Limb (tissue), 2 donors: ENCODE measurements at regions not wholly inside any gene's neighbourhood (a gene's known extent, or its start where the extent isn't known, plus 50 kb on each side); places are given as distances from the start of the nearest gene placed in this dataset.
"Not testable (repeated sequence)": the region's sequence is repeated elsewhere in the genome, so short reads cannot be mapped to it uniquely, and the experiment has no call there.

ENCODE experiments used
- DNase-seq, 2 donors: peaks; one replicate each; pipeline ENCODE4 v3.0.0-alpha.2; 2016; ENCODE audit errors: extremely low spot score in 2 of 2

GRCh38 chr3:38966811-38967692 lies 84.7 kb downstream of the SCN11A start:
- DNase-seq: no peak

DNA sequence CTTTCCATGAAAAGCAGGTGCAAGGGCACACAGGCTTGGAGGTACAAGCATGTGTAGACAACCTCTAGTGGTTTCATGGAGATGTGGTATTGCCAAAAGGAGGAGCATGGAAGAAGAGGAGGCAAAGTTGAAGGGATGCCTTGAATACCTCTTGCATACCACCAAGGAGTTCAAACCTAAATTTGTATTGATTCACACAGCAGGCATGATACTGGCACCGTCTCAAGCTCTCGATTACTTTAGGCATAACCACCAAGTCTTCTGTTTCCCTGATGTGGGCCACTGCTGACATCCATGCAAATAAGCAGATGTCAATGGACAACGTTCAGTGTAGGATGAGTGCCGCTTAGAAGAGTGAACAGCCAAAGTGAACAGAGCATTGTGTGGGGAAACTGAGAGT lies 87.1 kb downstream of the SCN11A start:
- no peak for DNase-seq

DNA sequence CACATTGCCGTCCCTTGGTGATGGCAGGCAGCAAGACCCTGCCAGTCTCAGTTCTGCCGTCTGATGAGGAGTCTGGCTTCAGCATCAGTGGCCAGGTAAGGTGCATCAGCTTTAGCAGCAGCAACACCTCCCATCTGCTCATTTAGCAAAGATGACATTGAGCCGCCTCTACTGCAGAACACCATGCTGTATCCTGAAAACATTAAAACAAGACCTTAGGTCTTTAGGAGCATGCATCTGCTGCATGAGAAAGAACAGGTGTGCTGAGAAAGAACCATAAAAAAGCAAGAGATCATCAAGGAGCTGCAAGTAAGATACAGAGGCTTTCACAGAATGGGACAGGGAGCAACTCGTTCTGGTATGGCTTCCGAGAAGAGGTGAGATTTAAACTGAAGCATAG lies 87.5 kb downstream of the SCN11A start:
- no peak for DNase-seq

GRCh38 chr3:38960953-38961622 lies 90.7 kb downstream of the SCN11A start:
- DNase-seq: peak in 1 of 2 donors; percentile 16

GRCh38 chr3:38960042-38960622 lies 91.6 kb downstream of the SCN11A start:
- DNase-seq: peak in 1 of 2 donors; percentile 18

DNA sequence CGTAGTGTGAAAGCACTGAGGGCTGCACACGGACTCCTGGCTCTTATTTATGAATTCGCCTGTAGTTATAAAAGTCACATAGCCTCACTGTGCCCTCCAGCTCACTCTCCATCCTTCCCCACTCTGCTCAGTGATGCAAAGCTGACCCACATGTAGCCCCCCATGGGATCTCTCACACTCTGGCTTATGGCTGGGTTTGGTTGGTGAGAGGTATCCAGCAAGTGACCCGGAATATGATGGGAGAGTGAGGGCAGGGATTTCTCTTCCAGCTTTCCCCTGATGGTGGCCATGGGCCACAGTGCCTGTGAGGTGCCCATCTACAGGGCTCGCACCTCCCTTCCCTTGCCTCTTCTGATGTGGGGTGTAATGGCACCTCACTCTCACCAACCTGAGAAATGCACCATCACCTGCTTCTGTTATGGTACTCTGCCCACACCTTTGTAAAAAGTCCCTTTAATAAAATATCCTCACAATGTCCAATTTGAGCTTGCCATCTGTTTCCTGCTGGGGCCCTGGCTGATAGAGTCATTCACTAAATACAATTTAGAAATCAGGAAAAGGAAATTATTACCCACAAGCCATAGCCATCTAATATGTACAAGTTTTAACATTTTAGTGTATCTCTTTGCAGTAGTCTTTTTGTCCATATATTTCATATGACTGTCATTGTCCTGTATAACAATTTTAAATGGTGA lies 93.6 kb downstream of the SCN11A start:
- no peak for DNase-seq

- DNase-seq: no peak
Observed at GRCh38 chr3:38957296-38957695, 94.4 kb downstream of the SCN11A start.

GRCh38 chr3:38952721-38953120 lies 99.0 kb downstream of the SCN11A start:
- DNase-seq: no peak

- DNase-seq: not testable (repeated sequence)
Observed at GRCh38 chr3:38951167-38951566, 100.6 kb downstream of the SCN11A start.

DNA sequence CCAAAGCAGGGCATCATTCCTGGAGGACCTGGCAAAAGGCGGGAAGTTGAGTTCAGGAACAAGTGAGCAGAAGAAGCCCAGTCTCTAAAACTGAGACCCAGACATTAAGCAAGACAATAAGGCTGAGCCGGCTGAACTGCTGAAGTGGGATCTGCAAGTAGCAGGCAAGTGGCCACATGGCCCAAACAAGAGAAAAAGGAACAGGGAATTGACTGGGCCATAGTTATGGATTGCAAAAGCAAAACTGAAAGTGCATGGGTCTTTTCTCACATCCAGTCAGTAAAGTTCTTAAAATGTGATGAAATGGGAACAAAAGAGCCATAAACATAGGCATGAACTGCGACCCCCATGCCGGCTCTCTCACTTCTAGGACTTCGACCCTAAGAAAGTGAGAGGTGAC lies 101.2 kb downstream of the SCN11A start:
- DNase-seq: no peak

DNA sequence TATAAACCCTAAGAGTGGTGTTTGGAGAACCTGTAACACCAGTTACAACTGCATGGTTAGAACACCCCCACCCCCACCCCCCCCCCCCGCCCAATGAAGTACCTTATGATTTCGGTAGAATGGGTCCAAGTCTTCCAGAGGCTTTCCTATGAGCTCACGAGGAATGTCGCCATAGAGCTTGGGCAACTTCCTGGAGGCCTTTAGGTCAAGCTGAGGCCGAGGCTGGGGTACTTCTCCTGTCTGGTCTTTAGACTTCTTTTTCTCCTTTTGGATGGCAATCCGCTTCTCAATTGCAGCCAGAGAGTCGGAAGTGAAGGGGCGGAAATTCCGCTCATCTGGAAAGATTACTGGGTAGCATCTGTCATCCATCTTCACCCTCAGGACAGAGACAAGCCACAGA lies 101.8 kb downstream of the SCN11A start:
- no peak for DNase-seq

DNA sequence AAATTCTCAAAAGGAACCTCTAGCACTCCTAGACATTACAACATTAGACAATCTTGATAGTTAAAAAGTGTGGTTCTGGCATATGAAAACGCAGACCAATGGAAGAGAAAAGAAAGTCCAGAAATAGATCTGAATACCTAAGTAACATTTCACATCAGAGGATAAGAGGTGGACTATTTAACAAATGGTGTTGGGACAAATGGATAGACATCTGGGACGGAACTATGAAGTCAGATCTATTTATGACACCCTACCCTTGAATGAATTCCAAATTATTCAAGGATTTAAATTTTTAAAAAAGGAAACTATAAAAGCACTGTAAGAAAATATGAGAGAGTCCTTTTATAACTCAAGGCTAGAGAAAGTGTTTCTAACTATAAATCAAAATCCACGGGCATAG lies 111.3 kb downstream of the SCN11A start:
- no peak for DNase-seq

DNA sequence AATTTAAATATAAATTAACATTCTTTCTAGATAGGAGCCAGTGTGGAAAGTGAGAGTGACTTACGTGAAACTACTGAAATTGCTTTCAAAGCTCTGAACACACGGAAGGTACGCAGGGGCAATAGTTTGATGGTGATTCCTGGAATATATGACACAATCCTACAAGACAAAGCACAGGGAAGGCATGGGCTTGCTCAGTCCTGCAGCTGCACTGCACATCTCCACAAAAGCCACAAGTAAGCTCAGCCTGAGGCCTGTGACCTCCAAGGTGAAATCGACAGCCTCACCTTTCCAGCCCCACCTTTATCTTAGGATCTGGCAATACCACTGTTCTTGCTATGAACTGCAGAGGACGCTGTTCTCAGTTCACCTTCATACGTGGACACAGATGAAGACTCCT lies 109.3 kb upstream of the SCN10A start:
- DNase-seq: no peak

DNA sequence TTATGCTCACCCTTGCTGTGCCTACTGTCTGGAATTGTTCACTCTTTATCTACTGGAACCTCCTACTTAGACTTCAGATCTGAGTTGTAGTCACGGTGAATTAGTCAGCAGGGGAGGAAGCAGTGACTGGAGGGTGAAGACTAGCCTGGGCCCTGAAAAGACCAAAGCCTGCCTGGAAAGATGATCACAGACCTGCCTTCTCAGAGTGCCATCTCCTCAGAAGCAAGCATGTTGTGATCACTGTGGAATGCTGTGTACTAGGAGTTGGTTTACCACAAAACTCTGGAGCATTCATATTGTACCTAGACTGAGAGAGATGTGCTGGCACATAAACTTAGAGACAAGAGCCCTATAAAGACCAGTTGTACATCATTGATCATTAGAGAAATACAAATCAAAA lies 100.7 kb upstream of the SCN10A start:
- no peak for DNase-seq

DNA sequence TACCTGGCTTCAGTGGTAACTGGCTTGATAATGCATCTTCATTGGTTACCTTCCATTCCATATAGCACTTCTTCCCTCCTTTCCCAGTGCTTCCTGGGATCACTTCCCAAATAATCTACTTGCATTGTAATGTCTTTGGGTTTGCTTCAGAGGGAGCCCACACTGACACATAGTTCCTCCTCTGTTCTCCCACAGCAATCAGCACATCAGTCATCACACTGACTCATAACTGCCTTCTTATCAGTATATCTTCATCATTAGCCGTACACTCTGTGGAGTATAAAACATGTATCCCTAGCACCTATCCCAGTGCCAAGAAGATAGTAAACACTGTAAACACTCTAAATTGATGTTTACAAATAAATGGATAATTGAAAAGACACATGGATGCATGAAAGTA lies 91.4 kb upstream of the SCN10A start:
- DNase-seq: no peak

DNA sequence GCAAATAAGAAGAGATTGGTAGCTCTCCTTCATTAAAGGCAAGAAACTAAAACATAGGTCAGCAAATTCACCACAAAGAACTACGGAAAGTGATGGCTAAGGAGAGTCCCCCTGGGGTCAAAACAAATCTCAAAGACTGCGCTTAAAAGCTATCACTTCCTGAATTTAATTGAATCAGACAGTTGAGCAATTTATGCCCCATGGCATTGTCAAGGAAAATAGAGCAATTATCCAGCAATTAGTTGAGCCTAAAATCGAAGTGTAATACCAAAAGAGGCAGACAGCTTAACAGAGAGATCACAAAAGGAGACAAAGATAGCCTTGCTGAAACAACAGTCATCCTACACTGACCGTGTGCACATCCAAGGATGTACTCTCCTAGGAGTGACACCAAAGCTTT lies 74.4 kb upstream of the SCN10A start:
- no peak for DNase-seq

DNA sequence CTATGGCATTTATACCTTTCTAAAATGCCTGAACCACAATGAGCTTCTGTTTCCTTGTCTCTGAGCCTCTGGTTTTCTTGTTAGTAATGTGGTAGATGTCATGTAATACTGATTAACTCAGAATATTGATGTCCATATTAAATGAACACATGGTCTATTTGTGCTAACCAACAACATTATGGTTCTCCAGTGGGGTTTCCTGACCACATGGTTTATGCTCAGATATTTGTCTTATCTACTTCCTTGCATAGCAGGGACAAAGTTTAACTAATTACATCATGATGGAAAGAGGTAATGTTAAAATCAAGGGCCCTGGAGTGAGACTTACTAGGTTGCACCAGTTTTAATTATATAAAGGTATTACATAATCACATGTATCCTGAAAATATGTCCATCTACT lies 62.6 kb upstream of the SCN10A start:
- no peak for DNase-seq
